Astrocyte (in vitro differentiated cells and primary cell): ENCODE measurements at regions not wholly inside any gene's neighbourhood (a gene's known extent, or its start where the extent isn't known, plus 50 kb on each side); places are given as distances from the start of the nearest gene placed in this dataset.

Source experiments
- DNase-seq: peaks from one replicate; pipeline ENCODE4 v3.0.0-alpha.2; 2010; ENCODE audit warnings: low read depth
- FAIRE-seq: peaks from 2 replicates; lab custom pipeline; 2011; peaks lifted over from hg19 to GRCh38; lab: Jason Lieb, UNC
- H2AFZ ChIP-seq: 2 replicates; pipeline ENCODE4 v1.6.0; 2012; ENCODE audit warnings: low read depth, low read length, inconsistent platforms
- H3K27ac ChIP-seq: 2 replicates; pipeline ENCODE4 v1.5.1; 2011; ENCODE audit warnings: low read depth, low read length, inconsistent platforms
- H3K27me3 ChIP-seq: 2 replicates; pipeline ENCODE4 v1.6.0; 2011; ENCODE audit warnings: low read length, inconsistent platforms; ENCODE audit not compliant: insufficient read depth
- H3K36me3 ChIP-seq: 2 replicates; pipeline ENCODE4 v1.5.1; 2011; ENCODE audit warnings: low read length, inconsistent platforms; ENCODE audit not compliant: insufficient read depth
- H3K4me1 ChIP-seq: 2 replicates; pipeline ENCODE4 v1.5.1; 2011; ENCODE audit warnings: low read length, inconsistent platforms; ENCODE audit not compliant: insufficient read depth
- H3K4me2 ChIP-seq: 2 replicates; pipeline ENCODE4 v1.6.0; 2012; ENCODE audit warnings: low read length, inconsistent platforms
- H3K4me3 ChIP-seq: 2 replicates; pipeline ENCODE4 v1.5.1; 2011; ENCODE audit warnings: low read depth, mild to moderate bottlenecking, low read length, inconsistent platforms; ENCODE audit not compliant: insufficient read depth
- H3K79me2 ChIP-seq: 2 replicates; pipeline ENCODE4 v1.6.0; 2012; ENCODE audit warnings: mild to moderate bottlenecking, low read length, inconsistent platforms; ENCODE audit not compliant: insufficient read depth
- H3K9ac ChIP-seq: 2 replicates; pipeline ENCODE4 v1.6.0; 2012; ENCODE audit warnings: mild to moderate bottlenecking, low read length, inconsistent platforms
- H3K9me3 ChIP-seq: 2 replicates; pipeline ENCODE4 v1.5.1; 2012; ENCODE audit warnings: low read depth, mild to moderate bottlenecking, low read length, inconsistent platforms; ENCODE audit not compliant: insufficient read depth
- H4K20me1 ChIP-seq: 2 replicates; pipeline ENCODE4 v1.6.0; 2012; ENCODE audit warnings: low read length, inconsistent platforms; ENCODE audit not compliant: insufficient read depth
- H3K27ac Mint-ChIP-seq: one replicate; pipeline ENCODE4 v1.8.0; 2021; ENCODE audit warnings: mild to moderate bottlenecking, mixed read lengths; ENCODE audit not compliant: unreplicated experiment
- H3K27me3 Mint-ChIP-seq: one replicate; pipeline ENCODE4 v1.8.0; 2021; ENCODE audit warnings: low read depth, mixed read lengths; ENCODE audit not compliant: unreplicated experiment
- H3K36me3 Mint-ChIP-seq: one replicate; pipeline ENCODE4 v1.8.0; 2021; ENCODE audit warnings: low read depth, mixed read lengths; ENCODE audit not compliant: unreplicated experiment
- H3K4me1 Mint-ChIP-seq: one replicate; pipeline ENCODE4 v1.8.0; 2021; ENCODE audit warnings: low read depth, mixed read lengths; ENCODE audit not compliant: unreplicated experiment
- H3K4me3 Mint-ChIP-seq: one replicate; pipeline ENCODE4 v1.8.0; 2021; ENCODE audit warnings: mild to moderate bottlenecking, moderate library complexity, mixed read lengths; ENCODE audit not compliant: unreplicated experiment
- H3K9me3 Mint-ChIP-seq: one replicate; pipeline ENCODE4 v1.8.0; 2021; ENCODE audit warnings: mild to moderate bottlenecking, mixed read lengths; ENCODE audit not compliant: unreplicated experiment
- CTCF ChIP-seq: IDR thresholded peaks from 2 replicates; pipeline ENCODE4 v1.5.1; 2011; ENCODE audit warnings: low read depth, mild to moderate bottlenecking, inconsistent platforms, low read length, moderate library complexity; ENCODE audit not compliant: insufficient read depth
- EZH2 ChIP-seq: IDR thresholded peaks from 2 replicates; pipeline ENCODE4 v1.6.1; 2012; ENCODE audit warnings: mild to moderate bottlenecking, low read length, inconsistent platforms; ENCODE audit not compliant: insufficient read depth

GRCh38 chr18:25456334-25457010 is 104.5 kb upstream of the ZNF521 start:
- no peak overlapping the region for H3K27ac ChIP-seq
- TF ChIP-seq EZH2 (no peak), CTCF (no peak)
- Mint-ChIP-seq H3K9me3 (peaks cover 4% of the 10 kb centered on the region), H3K27me3 (no peaks in the 10 kb centered on the region), H3K27ac (no peak overlapping the region), H3K36me3 (no peaks in the 10 kb centered on the region), H3K4me1 (peaks cover 23% of the 10 kb centered on the region), H3K4me3 (no peak overlapping the region)
- no peaks in the 10 kb centered on the region for H4K20me1 ChIP-seq
- no peaks in the 10 kb centered on the region for H3K4me1 ChIP-seq
- no peak overlapping the region for H2AFZ ChIP-seq
- H3K4me2 ChIP-seq = no peak overlapping the region
- no peak overlapping the region for H3K9ac ChIP-seq
- H3K4me3 ChIP-seq = no peak overlapping the region
- H3K79me2 ChIP-seq = no peaks in the 10 kb centered on the region
- H3K9me3 ChIP-seq = no peaks in the 10 kb centered on the region
- H3K27me3 ChIP-seq = no peaks in the 10 kb centered on the region
- H3K36me3 ChIP-seq = no peaks in the 10 kb centered on the region
- DNase-seq (no peak), FAIRE-seq (no peak)

GRCh38 chr18:25455646-25456045 is 103.7 kb upstream of the ZNF521 start:
- DNase-seq (no peak), FAIRE-seq (no peak)
- H3K4me3 Mint-ChIP-seq = no peak overlapping the region
- H3K4me1 ChIP-seq = no peaks in the 10 kb centered on the region
- H3K4me2 ChIP-seq = no peak overlapping the region
- no peaks in the 10 kb centered on the region for H3K36me3 ChIP-seq
- H2AFZ ChIP-seq = no peak overlapping the region
- H3K4me1 Mint-ChIP-seq = peaks cover 23% of the 10 kb centered on the region
- H3K9me3 ChIP-seq = no peaks in the 10 kb centered on the region
- H3K27ac Mint-ChIP-seq = no peak overlapping the region
- no peak for TF ChIP-seq EZH2
- no peak for TF ChIP-seq CTCF
- H3K9me3 Mint-ChIP-seq = peaks cover 5% of the 10 kb centered on the region
- H4K20me1 ChIP-seq = no peaks in the 10 kb centered on the region
- H3K27ac ChIP-seq = no peak overlapping the region
- H3K79me2 ChIP-seq = no peaks in the 10 kb centered on the region
- no peaks in the 10 kb centered on the region for H3K36me3 Mint-ChIP-seq
- no peaks in the 10 kb centered on the region for H3K27me3 Mint-ChIP-seq
- H3K9ac ChIP-seq = no peak overlapping the region
- H3K4me3 ChIP-seq = no peak overlapping the region
- H3K27me3 ChIP-seq = no peaks in the 10 kb centered on the region

GRCh38 chr18:25455159-25455558 is 103.2 kb upstream of the ZNF521 start:
- H3K9me3 ChIP-seq = no peaks in the 10 kb centered on the region
- no peaks in the 10 kb centered on the region for H4K20me1 ChIP-seq
- TF ChIP-seq CTCF (no peak), EZH2 (no peak)
- no peaks in the 10 kb centered on the region for H3K36me3 Mint-ChIP-seq
- no peak overlapping the region for H3K9ac ChIP-seq
- no peak overlapping the region for H3K27ac Mint-ChIP-seq
- no peak overlapping the region for H3K4me3 Mint-ChIP-seq
- H3K4me1 ChIP-seq = no peaks in the 10 kb centered on the region
- peaks cover 26% of the 10 kb centered on the region for H3K4me1 Mint-ChIP-seq
- FAIRE-seq (no peak), DNase-seq (no peak)
- no peaks in the 10 kb centered on the region for H3K36me3 ChIP-seq
- no peak overlapping the region for H3K4me2 ChIP-seq
- H3K4me3 ChIP-seq = no peak overlapping the region
- H3K27me3 ChIP-seq = no peaks in the 10 kb centered on the region
- H3K27me3 Mint-ChIP-seq = no peaks in the 10 kb centered on the region
- H2AFZ ChIP-seq = no peak overlapping the region
- peaks cover 5% of the 10 kb centered on the region for H3K9me3 Mint-ChIP-seq
- no peak overlapping the region for H3K27ac ChIP-seq
- H3K79me2 ChIP-seq = no peaks in the 10 kb centered on the region
